Esophagus squamous epithelium (tissue), 4 donors: ENCODE measurements at regions not wholly inside any gene's neighbourhood (a gene's known extent, or its start where the extent isn't known, plus 50 kb on each side); places are given as distances from the start of the nearest gene placed in this dataset.

Source experiments
- CTCF ChIP-seq, 6 experiments: fragments of 450-650 bp in 4 of 6; fragments of 200-600 bp in 2 of 6; sonication (generic) in 2 of 6; IDR thresholded peaks; one replicate each; pipeline ENCODE4 v1.5.1; 2016 to 2019; ENCODE audit warnings: antibody characterized with exemption in 6 of 6, mild to moderate bottlenecking in 4 of 6, moderate library complexity in 4 of 6
- POLR2A ChIP-seq, 4 donors: fragments of 450-650 bp; IDR thresholded peaks; one replicate each; pipeline ENCODE4 v1.6.1; 2017; ENCODE audit warnings: antibody characterized with exemption in 4 of 4, mild to moderate bottlenecking in 4 of 4, moderate library complexity in 3 of 4

GRCh38 chr3:176202652-176203051 lies 994.6 kb downstream of the TBL1XR1 start:
- TF ChIP-seq POLR2A (IDR thresholded peaks at IDR 0.05) (no peak), CTCF (IDR thresholded peaks at IDR 0.05) (no peak)
